ENCODE measurements at regions not wholly inside any gene's neighbourhood (a gene's known extent, or its start where the extent isn't known, plus 50 kb on each side); places are given as distances from the start of the nearest gene placed in this dataset.

- intact Hi-C loops (cut with DNase I): no loop called here
These were observed 265.8 kb upstream of the SOX9 start for GRCh38 chr17:71855010-71855409.

GRCh38 chr17:71864755-71865154 lies 256.1 kb upstream of the SOX9 start:
- Histone ChIP-seq H3K4me1 (ENCODE audit: insufficient read depth) (no peaks in the 10 kb centered on the region), H3K9me3 (no peaks in the 10 kb centered on the region), H3K27ac (no peak overlapping the region), H3K36me3 (no peaks in the 10 kb centered on the region), H3K27me3 (no peaks in the 10 kb centered on the region), H3K4me3 (no peak overlapping the region)
- 65 to 77% (median 69%) methylated on average over 2 of the region's 2 CpGs for WGBS, 3 donors
- intact Hi-C loops (cut with DNase I): no loop called here
- DNase-seq: no peak
- TF ChIP-seq EP300 (IDR thresholded peaks at IDR 0.05) (no peak), CTCF (IDR thresholded peaks at IDR 0.05) (no peak), POLR2A (IDR thresholded peaks at IDR 0.05) (no peak)

More at GRCh38 chr17:71855010-71855409, 265.8 kb upstream of the SOX9 start:
- no peaks in the 10 kb centered on the region for H3K9me3 ChIP-seq
- TF ChIP-seq POLR2A (IDR thresholded peaks at IDR 0.05): no peak
- TF ChIP-seq CTCF (IDR thresholded peaks at IDR 0.05): no peak
- TF ChIP-seq EP300 (IDR thresholded peaks at IDR 0.05): no peak
- H3K27ac ChIP-seq: no peak overlapping the region
- no peaks in the 10 kb centered on the region for H3K4me1 ChIP-seq (ENCODE audit: insufficient read depth)
- H3K4me3 ChIP-seq: no peak overlapping the region
- no peaks in the 10 kb centered on the region for H3K27me3 ChIP-seq
- no peaks in the 10 kb centered on the region for H3K36me3 ChIP-seq
- no peak for DNase-seq
- 53 to 78% (median 53%) methylated on average over 4 of the region's 4 CpGs for WGBS, 3 donors

GRCh38 chr17:71866095-71866494 lies 254.7 kb upstream of the SOX9 start:
- H3K27me3 ChIP-seq: no peaks in the 10 kb centered on the region
- no peak overlapping the region for H3K4me3 ChIP-seq
- DNase-seq: no peak
- no peaks in the 10 kb centered on the region for H3K4me1 ChIP-seq (ENCODE audit: insufficient read depth)
- H3K9me3 ChIP-seq: no peaks in the 10 kb centered on the region
- intact Hi-C loops (cut with DNase I): no loop called here
- H3K27ac ChIP-seq: no peak overlapping the region
- WGBS, 3 donors: 82 to 89% (median 87%) methylated on average over 7 of the region's 7 CpGs
- no peak for TF ChIP-seq EP300 (IDR thresholded peaks at IDR 0.05)
- no peak for TF ChIP-seq POLR2A (IDR thresholded peaks at IDR 0.05)
- TF ChIP-seq CTCF (IDR thresholded peaks at IDR 0.05): no peak
- no peaks in the 10 kb centered on the region for H3K36me3 ChIP-seq

GRCh38 chr17:71869293-71869692 lies 251.5 kb upstream of the SOX9 start:
- intact Hi-C loops (cut with DNase I): no loop called here
- TF ChIP-seq POLR2A (IDR thresholded peaks at IDR 0.05) (no peak), CTCF (IDR thresholded peaks at IDR 0.05) (no peak), EP300 (IDR thresholded peaks at IDR 0.05) (no peak)
- Histone ChIP-seq H3K9me3 (no peaks in the 10 kb centered on the region), H3K4me3 (no peak overlapping the region), H3K27ac (no peak overlapping the region), H3K27me3 (no peaks in the 10 kb centered on the region), H3K36me3 (no peaks in the 10 kb centered on the region), H3K4me1 (ENCODE audit: insufficient read depth) (no peaks in the 10 kb centered on the region)
- no peak for DNase-seq
- 44 to 56% (median 47%) methylated on average over 4 of the region's 4 CpGs for WGBS, 3 donors

Measured in ovary (tissue), 7 donors.